Stimulated activated naive CD4-positive, alpha-beta T cell treated with Interleukin-2 at 50 U/mL for 16 hours (primary cell): ENCODE measurements at regions not wholly inside any gene's neighbourhood (a gene's known extent, or its start where the extent isn't known, plus 50 kb on each side); places are given as distances from the start of the nearest gene placed in this dataset.
"Not testable (repeated sequence)": the region's sequence is repeated elsewhere in the genome, so short reads cannot be mapped to it uniquely, and the experiment has no call there.

Experiments
- DNase-seq: peaks from one replicate; lab custom pipeline; 2025; lab: John Stamatoyannopoulos, UW

GRCh38 chr6:134553936-134554335 lies 236.0 kb upstream of the SGK1 start:
- DNase-seq, result no peak

- no peak for DNase-seq
Observed at GRCh38 chr6:134551245-134551960, 233.5 kb upstream of the SGK1 start.

GRCh38 chr6:134550604-134551003 lies 232.7 kb upstream of the SGK1 start:
- DNase-seq, result no peak

DNA sequence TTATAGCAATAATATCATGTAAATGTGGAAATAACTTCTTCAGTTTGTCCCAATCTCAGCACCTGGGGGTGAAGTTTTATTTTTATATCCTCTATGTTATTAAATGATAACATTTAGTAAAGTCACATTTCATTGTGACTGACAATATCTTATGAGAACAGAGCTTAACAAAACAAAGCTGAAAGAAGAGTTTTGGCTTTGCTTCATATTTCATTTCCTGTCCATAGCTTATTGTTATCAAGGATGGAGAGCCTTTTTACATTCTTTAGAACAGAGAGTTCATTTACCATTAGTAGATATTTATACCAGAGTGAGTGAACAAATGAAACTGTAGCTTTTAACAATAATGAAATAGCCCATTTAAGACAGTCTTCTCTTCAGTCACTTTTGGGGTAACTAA lies 231.9 kb upstream of the SGK1 start:
- no peak for DNase-seq

- DNase-seq, result no peak
Observed at GRCh38 chr6:134546962-134547645, 229.2 kb upstream of the SGK1 start.

- DNase-seq, result no peak
Observed at GRCh38 chr6:134544737-134545136, 226.8 kb upstream of the SGK1 start.

- no peak for DNase-seq
Observed at GRCh38 chr6:134543128-134543527, 225.2 kb upstream of the SGK1 start.

DNA sequence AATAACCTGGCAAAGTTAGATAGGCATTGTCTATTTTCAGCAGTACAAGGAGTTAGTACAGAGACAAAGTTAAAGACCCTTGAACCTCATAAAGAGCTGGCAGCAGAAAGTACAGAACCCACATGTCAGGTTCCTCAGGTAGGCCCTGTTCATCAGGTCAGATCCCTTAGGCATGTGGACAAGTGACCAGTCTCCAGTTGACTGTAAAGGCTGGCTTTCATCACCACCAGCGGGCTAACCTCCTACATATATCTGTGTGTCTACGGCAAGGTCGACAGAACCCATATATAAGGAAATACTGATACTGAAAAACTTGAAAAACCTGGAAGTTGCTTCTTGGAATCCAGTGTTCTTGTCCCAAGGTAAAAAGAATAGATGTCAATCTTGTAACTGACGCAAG lies 223.1 kb upstream of the SGK1 start:
- no peak for DNase-seq

- DNase-seq, result no peak
Observed at GRCh38 chr6:134539865-134540323, 222.0 kb upstream of the SGK1 start.

DNA sequence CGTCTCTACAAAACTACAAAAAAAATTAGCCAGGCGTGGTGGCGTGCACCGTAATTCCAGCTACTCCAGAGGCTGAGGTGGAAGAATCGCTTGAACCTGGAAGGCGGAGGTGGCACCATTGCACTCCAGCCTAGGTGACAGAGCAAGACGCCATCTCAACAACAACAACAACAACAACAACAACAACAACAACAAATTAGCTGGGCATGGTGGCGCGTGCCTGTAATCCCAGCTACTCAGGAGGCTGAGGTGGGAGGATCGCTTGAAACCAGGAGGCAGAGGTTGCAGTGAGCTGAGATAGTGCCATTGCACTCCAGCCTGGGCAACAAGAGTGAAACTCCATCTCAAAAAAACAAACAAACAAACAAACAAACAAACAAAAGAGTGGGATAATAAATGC lies 219.9 kb upstream of the SGK1 start:
- not testable (repeated sequence) for DNase-seq

DNA sequence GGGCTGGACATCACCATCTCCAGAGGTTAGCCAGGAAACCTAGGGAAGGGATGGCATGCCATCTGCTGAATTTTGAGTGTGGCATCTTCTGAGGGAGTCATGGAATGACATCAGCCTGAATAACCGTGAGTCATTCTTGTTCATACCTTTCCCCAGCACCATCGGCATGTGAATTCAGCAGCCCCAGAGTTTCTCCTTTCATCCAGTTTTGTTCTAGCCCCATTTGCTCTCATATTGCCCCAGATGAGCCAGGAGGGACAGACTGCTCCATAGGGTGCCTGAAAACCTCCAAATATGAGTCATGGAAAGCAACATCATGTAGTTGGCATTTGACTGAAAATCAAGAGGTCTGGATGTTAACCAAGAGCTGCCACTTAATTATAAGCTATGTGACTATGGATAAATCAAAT lies 219.2 kb upstream of the SGK1 start:
- no peak for DNase-seq

GRCh38 chr6:134535831-134536230 lies 217.9 kb upstream of the SGK1 start:
- DNase-seq, result no peak

DNA sequence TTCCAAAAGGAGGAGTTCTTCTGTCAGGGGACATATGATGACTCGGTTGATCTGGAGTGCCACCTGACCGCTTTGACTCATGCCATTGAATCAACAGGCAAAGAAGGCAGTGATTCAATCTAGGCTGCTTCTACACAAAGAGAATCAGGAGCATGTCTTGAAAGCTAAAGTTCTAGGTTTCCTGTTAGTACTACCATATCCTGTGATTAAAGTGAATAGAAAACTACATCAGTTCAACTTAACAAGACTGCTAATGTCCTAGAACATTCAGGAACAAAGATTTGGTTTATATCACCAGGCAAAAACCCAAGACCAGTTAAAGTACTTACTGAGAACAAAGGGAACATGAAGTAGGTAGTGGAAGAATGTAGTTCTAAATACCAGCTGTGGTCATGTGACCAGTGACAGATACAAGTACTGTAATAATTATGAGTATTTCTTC lies 216.8 kb upstream of the SGK1 start:
- DNase-seq, result no peak

DNA sequence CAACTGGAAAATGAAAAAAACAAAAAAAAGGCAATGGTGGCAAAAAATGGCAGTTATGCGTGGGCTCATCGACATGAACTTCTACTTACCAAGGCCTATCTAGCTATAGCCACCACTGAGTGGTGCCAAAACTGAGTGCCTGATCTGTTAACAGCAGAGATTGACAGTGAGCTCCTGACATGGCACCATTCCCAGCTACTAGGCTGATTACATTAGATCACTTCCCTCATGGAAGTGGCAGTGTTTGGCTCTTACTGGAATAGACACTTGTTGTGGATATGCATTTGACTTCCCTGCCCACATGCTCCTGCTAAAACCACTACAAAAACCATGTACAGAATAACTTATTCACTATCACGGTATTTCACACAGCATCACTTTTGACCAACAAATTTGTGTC lies 216.1 kb upstream of the SGK1 start:
- DNase-seq, result no peak

DNA sequence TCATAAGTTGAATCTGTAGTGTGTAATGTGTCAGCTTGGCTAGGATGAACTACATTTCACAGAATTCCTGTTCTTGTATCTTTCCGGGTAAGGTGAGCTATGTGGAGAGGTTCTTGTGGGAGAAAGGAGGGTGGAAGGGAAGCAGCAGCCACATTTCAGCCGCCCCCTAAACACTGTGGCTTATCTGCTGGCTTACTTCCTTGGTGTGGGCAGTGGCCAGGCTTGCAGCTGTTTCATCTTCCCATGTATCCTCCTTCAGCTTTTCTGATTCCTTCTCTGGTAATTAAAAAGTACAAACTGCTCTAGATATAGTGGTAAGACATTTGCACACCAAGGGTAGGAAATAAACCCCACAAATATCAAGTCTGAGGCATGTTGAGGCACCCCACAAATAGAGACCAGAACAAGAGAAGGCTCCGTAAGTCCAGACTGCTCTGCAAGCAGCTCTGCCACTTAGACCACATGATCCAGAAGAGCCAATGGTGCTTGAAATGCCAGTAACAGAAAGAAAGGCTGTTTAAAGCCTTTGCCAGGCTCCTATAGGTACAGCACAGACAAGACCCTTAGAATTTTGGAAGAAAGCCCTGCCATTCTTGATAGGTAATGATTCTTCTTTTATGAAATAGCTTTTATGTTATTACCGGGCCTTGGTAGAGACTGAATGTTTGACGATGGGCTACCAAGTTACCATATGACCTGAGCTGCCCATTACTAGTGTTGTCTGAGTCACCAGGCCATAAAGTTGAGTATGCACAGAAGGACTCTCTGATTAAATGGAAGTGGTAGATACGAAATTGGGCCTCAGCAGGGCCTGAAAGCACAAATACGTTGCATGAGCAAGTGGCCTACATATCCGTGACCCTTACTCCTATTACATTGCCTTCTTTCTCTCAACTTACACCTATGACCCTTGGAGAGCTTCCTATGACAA lies 215.0 kb upstream of the SGK1 start:
- no peak for DNase-seq

- DNase-seq, result no peak
Observed at GRCh38 chr6:134531611-134532010, 213.7 kb upstream of the SGK1 start.

DNA sequence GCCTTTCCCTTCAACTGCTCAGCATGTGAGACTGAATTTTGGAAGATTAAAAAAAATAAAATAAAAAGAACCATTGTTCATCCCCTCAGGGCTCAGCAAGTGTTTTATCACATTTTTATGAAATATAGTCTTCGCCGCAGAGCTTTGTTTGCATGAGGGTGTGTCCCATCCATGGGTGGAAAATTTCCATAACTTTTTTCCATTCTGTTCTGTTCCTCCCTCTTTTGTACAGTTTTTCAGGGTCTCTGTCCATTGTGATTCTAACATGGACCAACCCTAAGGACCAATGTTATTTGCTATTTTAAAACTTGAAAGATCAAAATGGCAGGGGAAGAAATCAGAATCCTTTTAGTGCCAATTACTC lies 213.3 kb upstream of the SGK1 start:
- no peak for DNase-seq

GRCh38 chr6:134529921-134530320 lies 212.0 kb upstream of the SGK1 start:
- no peak for DNase-seq

- DNase-seq, result no peak
Observed at GRCh38 chr6:134529305-134529704, 211.4 kb upstream of the SGK1 start.

DNA sequence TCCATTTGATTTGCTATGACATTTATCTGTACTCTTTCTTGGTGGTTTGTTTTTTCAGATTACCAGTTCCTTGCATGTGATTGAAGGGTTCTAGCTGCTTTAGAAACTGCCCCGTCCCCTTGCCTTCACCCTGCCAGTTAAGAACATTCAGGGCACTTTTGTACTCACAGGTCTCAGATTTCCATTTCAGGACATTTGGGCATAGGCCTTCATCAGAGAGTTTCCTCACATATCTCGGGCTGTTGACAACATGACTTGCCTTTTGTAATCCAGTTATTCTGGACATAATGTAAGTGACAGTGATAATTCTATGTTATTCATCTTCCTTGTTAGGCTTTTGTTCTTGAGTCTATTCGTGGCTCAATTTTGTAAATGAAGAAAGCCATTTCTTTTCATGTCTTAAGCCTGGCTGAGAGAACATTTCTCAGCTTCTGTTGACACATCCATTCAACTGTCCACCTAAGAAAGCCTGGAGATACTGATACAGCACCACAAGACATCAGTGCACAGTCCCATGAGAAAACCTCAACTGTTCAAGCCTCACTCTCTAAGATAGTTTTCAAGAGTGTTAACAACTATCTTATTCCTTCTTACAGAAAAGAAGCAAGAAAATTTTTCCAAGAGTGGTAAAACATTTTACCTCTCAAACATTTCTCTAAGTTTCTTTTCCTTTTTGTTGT lies 209.3 kb upstream of the SGK1 start:
- DNase-seq, result no peak

DNA sequence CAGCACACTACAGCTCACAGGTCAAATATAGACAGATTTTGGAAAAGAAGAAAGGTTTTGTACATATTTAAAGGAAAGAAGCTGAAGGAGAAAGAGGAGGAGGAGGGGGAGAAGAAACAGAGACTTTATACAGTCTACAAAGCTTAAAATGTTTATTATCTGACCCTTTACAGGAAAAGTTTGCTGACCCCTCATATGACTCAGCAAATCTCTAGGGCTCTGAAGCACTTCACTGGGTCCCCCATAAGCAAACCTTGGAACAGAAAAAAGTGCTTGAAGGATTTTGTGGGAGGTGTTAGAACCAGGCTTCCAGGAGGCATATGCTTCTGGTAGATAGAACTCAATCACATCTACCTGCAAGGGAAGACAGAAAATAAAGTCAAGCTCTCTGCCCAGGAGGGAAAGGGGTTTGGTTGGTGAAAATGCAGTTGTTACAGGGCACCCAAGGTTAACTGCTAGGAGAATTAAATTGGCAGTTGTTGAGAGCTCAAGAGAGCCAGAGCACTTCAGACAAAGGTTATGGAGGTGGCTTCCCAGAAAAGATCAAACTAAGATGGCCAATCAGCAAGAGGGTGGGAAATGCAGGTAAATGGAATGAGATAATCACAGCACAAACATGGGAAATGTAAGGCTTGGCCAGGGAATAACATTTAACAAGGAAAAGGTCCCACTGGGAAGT lies 207.4 kb upstream of the SGK1 start:
- DNase-seq, result no peak
